ENCODE measurements at regions not wholly inside any gene's neighbourhood (a gene's known extent, or its start where the extent isn't known, plus 50 kb on each side); places are given as distances from the start of the nearest gene placed in this dataset.
A peak's percentile ranks its signal among the peaks of the same experiment; 100 is the strongest.
"Not testable (repeated sequence)": the region's sequence is repeated elsewhere in the genome, so short reads cannot be mapped to it uniquely, and the experiment has no call there.

DNA sequence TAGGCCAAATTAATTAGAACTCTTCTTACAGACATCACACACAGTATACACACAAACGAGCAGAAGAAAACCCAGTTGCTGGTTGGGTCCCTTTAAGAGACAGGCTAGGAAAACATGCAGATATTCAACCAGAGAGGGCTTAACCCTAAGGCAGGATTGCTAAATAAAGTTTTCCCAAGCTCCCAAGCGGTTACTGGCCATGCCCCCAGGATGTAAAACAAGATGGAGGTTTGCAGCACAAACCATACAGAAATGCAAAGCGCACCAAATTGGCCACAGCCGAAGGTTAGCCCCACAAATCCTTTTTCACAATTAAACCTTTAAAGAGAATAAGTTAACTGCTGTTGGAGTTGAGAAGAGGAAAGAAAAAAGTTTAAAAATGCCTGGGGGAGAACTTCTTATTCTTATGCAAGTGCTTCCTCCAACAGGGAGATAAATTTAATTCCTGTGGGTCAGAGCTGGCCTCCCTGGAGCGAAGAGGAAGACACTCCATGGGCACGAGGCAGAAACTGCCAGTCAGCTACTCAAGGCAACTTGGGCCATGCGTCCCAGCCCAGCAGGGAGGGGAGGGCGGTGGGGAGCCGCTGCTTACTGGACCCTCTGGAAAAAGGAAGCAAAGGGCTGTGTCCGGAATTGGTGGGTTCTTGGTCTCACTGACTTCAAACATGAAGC, 167.6 kb upstream of the ARSJ start:
- ChIA-PET POLR2A (no interaction called here), CTCF (interaction anchor here (1.1 kb wide), 1 partner anchor 752 kb away, joined by 3 read pairs; no protein-coding TSS in a partner anchor)
- no peaks in the 10 kb centered on the region for H3K36me3 Mint-ChIP-seq (ENCODE audit: low read depth)
- no peaks in the 10 kb centered on the region for H3K9me3 Mint-ChIP-seq (ENCODE audit: insufficient read depth)
- peak overlapping the region; percentile 58 for H3K4me3 Mint-ChIP-seq
- DNase-seq (no peak), ATAC-seq (peak; percentile 74)
- peak overlapping the region; percentile 88 for H3K27ac Mint-ChIP-seq
- peaks cover 4% of the 10 kb centered on the region for H3K27me3 Mint-ChIP-seq (ENCODE audit: low read depth)
- peaks cover 14% of the 10 kb centered on the region for H3K4me1 Mint-ChIP-seq (ENCODE audit: low read depth)

DNA sequence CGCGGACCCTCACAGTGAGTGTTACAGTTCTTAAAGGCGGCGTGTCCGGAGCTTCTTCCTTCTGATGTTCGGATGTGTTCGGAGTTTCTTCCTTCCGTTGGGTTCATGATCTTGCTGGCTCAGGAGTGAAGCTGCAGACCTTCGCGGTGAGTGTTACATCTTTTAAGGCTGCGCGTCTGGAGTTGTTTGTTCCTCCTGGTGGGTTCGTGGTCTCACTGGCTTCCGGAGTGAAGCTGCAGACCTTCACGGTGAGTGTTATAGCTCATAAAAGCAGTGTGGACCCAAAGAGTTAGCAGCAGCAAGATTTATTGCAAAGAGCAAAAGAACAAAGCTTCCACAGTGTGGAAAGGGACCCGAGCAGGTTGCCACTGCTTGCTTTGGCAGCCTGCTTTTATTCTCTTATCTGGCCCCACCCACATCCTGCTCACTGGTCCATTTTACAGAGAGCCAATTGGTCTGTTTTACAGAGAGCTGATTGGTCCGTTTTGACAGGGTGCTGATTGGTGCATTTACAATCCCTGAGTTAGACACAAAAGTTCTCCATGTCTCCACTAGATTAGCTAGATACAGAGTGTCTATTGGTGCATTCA, 168.3 kb upstream of the ARSJ start:
- POLR2A ChIA-PET = not testable (repeated sequence)

DNA sequence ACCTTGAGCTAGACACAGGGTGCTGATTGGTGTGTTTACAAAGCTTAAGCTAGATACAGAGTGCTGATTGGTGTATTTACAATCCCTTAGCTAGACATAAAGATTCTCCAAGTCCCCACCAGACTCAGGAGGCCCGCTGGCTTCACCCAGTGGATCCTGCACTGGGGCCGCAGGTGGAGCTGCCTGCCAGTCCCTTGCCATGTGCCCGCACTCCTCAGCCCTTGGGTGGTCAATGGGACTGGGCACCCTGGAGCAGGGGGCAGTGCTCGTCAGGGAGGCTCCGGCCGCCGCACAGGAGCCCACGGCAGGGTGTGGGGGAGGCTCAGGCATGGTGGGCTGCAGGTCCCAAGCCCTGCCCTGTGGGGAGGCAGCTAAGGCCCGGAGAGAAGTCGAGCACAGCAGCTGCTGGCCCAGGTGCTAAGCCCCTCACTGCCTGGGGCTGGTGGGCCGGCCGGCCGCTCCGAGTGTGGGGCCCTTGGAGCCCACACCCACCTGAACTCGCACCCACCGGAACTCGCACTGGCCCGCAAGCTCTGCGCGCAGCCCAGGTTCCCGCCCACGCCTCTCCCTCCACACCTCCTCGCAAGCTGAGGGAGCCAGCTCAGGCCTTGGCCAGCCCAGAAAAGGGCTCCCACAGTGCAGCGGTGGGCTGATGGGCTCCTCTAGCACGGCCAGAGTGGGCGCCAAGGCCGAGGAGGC, 169.1 kb upstream of the ARSJ start:
- H3K4me3 Mint-ChIP-seq; H3K36me3 Mint-ChIP-seq (ENCODE audit: low read depth); ATAC-seq; DNase-seq; H3K9me3 Mint-ChIP-seq (ENCODE audit: insufficient read depth); POLR2A ChIA-PET; CTCF ChIA-PET; H3K27me3 Mint-ChIP-seq (ENCODE audit: low read depth): not testable (repeated sequence)
- peaks cover 14% of the 10 kb centered on the region for H3K4me1 Mint-ChIP-seq (ENCODE audit: low read depth)
- H3K27ac Mint-ChIP-seq = peak overlapping the region; percentile 88

More for the DNA sequence above, 168.3 kb upstream of the ARSJ start:
- peak overlapping the region; percentile 58 for H3K4me3 Mint-ChIP-seq
- DNase-seq = peak; percentile 61
- H3K36me3 Mint-ChIP-seq (ENCODE audit: low read depth); H3K9me3 Mint-ChIP-seq (ENCODE audit: insufficient read depth); CTCF ChIA-PET; H3K27me3 Mint-ChIP-seq (ENCODE audit: low read depth): not testable (repeated sequence)
- peaks cover 14% of the 10 kb centered on the region for H3K4me1 Mint-ChIP-seq (ENCODE audit: low read depth)
- H3K27ac Mint-ChIP-seq = peak overlapping the region; percentile 88
- peak; percentile 27 for ATAC-seq

DNA sequence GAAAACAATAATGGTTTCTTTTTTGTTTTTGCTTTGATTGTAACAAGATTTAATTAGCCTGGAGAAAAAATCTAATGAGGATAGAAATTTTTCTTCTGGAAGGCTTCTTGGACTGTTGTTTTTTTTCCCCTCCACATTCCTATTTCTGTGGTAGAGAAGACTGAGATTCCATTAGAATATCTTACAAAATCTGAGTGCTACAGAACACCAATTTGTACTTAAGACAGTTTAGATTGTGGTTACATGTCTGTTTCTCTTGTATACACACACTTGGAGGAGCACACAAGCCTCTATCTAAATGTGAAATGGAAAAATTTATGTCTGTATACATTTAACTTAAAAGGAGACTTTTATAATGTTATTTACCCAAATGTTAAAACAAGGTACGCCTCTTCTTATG, 176.9 kb upstream of the ARSJ start:
- Mint-ChIP-seq H3K36me3 (ENCODE audit: low read depth) (no peaks in the 10 kb centered on the region), H3K9me3 (ENCODE audit: insufficient read depth) (no peaks in the 10 kb centered on the region), H3K4me3 (no peak overlapping the region), H3K27ac (no peak overlapping the region), H3K4me1 (ENCODE audit: low read depth) (no peaks in the 10 kb centered on the region), H3K27me3 (ENCODE audit: low read depth) (no peaks in the 10 kb centered on the region)
- ChIA-PET CTCF (no interaction called here), POLR2A (no interaction called here)
- DNase-seq = no peak
- ATAC-seq = no peak

DNA sequence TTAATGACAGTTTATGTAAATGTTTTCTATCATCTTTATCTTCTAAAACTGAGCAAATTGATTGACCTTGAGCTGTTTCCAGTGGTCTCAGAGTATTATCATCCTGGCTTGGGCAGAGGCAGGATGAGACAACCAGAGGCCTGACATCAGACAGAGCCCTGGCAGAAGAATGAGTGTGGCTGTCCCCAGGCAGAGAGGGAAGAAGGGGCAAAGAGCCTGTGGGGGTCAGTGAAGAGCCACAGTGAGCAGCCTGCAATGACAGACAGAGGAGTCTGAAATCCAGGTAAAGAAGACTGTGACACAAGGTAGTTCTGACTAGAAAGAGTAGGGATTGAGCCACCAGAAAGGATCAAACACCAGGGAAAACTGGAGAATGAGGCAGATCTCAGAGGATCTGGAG, 182.4 kb upstream of the ARSJ start:
- CTCF ChIA-PET = no interaction called here
- H3K27me3 Mint-ChIP-seq (ENCODE audit: low read depth) = no peaks in the 10 kb centered on the region
- no peaks in the 10 kb centered on the region for H3K4me1 Mint-ChIP-seq (ENCODE audit: low read depth)
- no peak for DNase-seq
- ATAC-seq = no peak
- H3K4me3 Mint-ChIP-seq = no peak overlapping the region
- no peak overlapping the region for H3K27ac Mint-ChIP-seq
- POLR2A ChIA-PET = no interaction called here
- no peaks in the 10 kb centered on the region for H3K36me3 Mint-ChIP-seq (ENCODE audit: low read depth)
- H3K9me3 Mint-ChIP-seq (ENCODE audit: insufficient read depth) = no peaks in the 10 kb centered on the region

DNA sequence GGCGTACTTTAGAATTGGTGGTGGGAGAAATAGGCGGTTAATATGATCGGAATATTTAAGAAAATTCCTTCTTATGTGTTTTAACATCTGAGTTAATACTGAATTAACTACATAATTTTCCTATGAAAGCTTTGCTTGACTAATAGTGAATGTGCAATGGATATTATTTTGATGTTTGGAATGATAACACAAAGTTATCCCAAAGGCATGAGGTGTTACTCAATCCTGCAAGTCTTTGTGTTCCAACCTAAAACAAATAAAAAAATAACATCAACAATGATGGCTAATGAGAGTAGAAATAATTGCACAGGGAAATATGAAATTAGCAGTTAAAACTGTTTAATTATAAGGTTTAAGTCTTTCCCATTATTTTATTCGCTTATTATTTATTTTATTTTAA, 183.6 kb upstream of the ARSJ start:
- H3K4me3 Mint-ChIP-seq = no peak overlapping the region
- ChIA-PET CTCF (no interaction called here), POLR2A (no interaction called here)
- ATAC-seq (no peak), DNase-seq (no peak)
- no peak overlapping the region for H3K27ac Mint-ChIP-seq
- H3K9me3 Mint-ChIP-seq (ENCODE audit: insufficient read depth) = no peaks in the 10 kb centered on the region
- no peaks in the 10 kb centered on the region for H3K4me1 Mint-ChIP-seq (ENCODE audit: low read depth)
- H3K27me3 Mint-ChIP-seq (ENCODE audit: low read depth) = no peaks in the 10 kb centered on the region
- no peaks in the 10 kb centered on the region for H3K36me3 Mint-ChIP-seq (ENCODE audit: low read depth)

DNA sequence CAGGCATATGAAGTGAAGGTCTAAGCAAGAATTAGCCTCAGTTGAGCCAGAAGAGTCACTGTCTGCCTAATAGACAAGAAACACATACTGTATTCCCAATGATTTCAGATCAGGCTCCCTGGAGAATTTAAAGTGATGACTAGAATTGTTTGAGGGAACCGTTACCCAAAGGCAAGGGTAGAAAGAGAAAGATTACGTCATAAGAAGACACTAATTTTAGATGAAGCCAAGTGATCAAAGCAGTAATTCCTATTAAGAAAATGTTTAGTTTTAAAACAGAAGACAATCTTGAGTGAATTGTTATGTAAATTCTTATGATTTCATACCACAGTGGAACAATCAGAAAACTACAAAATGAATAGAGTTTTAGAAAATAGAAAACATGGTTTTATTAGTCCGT, 194.5 kb upstream of the ARSJ start:
- ATAC-seq = no peak
- H3K36me3 Mint-ChIP-seq (ENCODE audit: low read depth) = no peaks in the 10 kb centered on the region
- no peaks in the 10 kb centered on the region for H3K4me1 Mint-ChIP-seq (ENCODE audit: low read depth)
- no peak for DNase-seq
- POLR2A ChIA-PET = no interaction called here
- H3K27me3 Mint-ChIP-seq (ENCODE audit: low read depth) = no peaks in the 10 kb centered on the region
- no peaks in the 10 kb centered on the region for H3K9me3 Mint-ChIP-seq (ENCODE audit: insufficient read depth)
- H3K27ac Mint-ChIP-seq = no peak overlapping the region
- H3K4me3 Mint-ChIP-seq = no peak overlapping the region
- CTCF ChIA-PET = no interaction called here

DNA sequence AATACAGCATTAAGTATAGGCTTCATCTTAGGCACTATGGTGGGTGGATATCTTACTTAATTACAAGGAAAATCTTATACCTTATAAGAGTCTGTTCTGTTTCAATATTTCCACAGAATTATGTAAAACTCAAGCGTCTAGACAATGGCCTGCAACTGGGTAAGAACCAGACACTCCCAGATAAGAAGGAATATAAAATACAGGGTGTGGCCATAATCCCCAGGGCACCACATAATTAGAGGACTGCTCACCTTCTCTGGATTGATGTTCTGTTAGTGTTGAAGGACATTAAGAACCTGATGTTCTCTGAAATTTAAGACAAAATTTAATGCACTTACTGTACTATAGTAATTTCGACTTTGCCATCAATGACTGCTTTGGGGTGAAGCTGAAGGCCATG, 198.2 kb upstream of the ARSJ start:
- ATAC-seq (no peak), DNase-seq (no peak)
- no peak overlapping the region for H3K27ac Mint-ChIP-seq
- H3K4me1 Mint-ChIP-seq (ENCODE audit: low read depth) = no peaks in the 10 kb centered on the region
- H3K9me3 Mint-ChIP-seq (ENCODE audit: insufficient read depth) = no peaks in the 10 kb centered on the region
- no peaks in the 10 kb centered on the region for H3K36me3 Mint-ChIP-seq (ENCODE audit: low read depth)
- POLR2A ChIA-PET = no interaction called here
- no peak overlapping the region for H3K4me3 Mint-ChIP-seq
- CTCF ChIA-PET = no interaction called here
- no peaks in the 10 kb centered on the region for H3K27me3 Mint-ChIP-seq (ENCODE audit: low read depth)

DNA sequence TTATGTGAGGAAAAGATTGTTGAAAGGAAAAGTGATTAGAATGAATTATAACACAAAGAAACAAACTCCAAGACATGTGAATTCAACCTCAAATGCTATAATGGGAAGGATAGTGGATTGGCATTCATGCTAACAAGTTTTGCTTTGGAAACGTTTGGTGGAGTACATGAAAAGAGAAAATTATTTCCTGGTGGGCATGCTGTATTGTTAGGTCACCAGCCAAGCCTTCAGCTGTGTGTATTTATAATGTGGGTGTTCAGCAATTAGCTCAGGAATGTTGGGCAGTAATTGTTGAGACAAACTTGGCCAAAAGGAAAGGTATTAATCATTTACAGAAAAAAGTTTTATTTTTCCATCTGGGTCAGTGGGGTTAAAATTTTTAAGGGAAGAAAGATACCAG, 198.9 kb upstream of the ARSJ start:
- H3K4me1 Mint-ChIP-seq (ENCODE audit: low read depth) = no peaks in the 10 kb centered on the region
- H3K9me3 Mint-ChIP-seq (ENCODE audit: insufficient read depth) = no peaks in the 10 kb centered on the region
- ChIA-PET CTCF (no interaction called here), POLR2A (no interaction called here)
- DNase-seq (no peak), ATAC-seq (no peak)
- no peaks in the 10 kb centered on the region for H3K27me3 Mint-ChIP-seq (ENCODE audit: low read depth)
- no peak overlapping the region for H3K27ac Mint-ChIP-seq
- H3K36me3 Mint-ChIP-seq (ENCODE audit: low read depth) = no peaks in the 10 kb centered on the region
- no peak overlapping the region for H3K4me3 Mint-ChIP-seq

DNA sequence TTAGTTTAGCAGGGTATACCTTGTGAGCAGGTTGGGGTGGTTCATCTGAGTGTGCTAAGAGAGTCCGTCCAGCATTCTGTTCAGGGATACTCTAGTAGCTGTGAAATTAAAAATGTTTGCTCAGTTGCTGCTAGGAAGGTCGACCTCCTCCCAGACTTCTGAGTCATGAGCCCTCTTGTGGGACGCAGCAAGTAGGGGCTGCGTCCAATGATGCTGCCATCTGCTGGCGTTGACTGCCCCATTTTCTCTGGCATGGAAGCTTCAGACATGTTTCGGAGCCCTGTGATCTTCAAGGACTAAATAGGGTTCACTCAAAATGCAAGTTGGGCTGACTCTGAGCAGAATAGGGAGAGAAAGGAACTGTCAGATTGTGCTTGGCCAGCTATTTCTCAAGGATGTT, 201.0 kb upstream of the ARSJ start:
- H3K9me3 Mint-ChIP-seq (ENCODE audit: insufficient read depth) = no peaks in the 10 kb centered on the region
- no peak for ATAC-seq
- H3K4me3 Mint-ChIP-seq = no peak overlapping the region
- ChIA-PET CTCF (interaction anchor here (0.9 to 1.1 kb wide), 2 partner anchors 227 to 785 kb away, joined by 3 to 4 read pairs; no protein-coding TSS in a partner anchor), POLR2A (no interaction called here)
- DNase-seq = peak; percentile 29
- H3K36me3 Mint-ChIP-seq (ENCODE audit: low read depth) = no peaks in the 10 kb centered on the region
- H3K4me1 Mint-ChIP-seq (ENCODE audit: low read depth) = no peaks in the 10 kb centered on the region
- H3K27me3 Mint-ChIP-seq (ENCODE audit: low read depth) = no peaks in the 10 kb centered on the region
- H3K27ac Mint-ChIP-seq = no peak overlapping the region

DNA sequence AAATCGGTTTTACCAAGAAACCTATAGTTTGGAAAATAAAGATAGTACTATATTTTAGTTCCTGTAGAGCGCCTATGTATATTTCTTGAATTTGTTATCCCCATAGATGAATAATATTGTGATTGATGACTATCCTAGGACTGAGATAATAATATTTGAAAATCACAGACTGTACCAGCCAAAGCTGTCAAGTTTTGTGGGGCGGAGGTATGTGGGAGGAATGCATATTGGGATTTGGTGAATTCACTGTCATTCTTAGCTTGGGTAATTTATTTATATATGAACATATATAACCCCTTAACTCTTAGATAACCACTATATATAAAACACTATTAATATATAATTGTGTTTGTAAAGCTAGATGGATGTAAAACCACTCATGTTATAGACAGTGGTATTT, 205.5 kb upstream of the ARSJ start:
- DNase-seq (no peak), ATAC-seq (no peak)
- H3K9me3 Mint-ChIP-seq (ENCODE audit: insufficient read depth) = no peaks in the 10 kb centered on the region
- no peaks in the 10 kb centered on the region for H3K4me1 Mint-ChIP-seq (ENCODE audit: low read depth)
- no peak overlapping the region for H3K27ac Mint-ChIP-seq
- H3K27me3 Mint-ChIP-seq (ENCODE audit: low read depth) = peaks cover 2% of the 10 kb centered on the region
- H3K4me3 Mint-ChIP-seq = no peak overlapping the region
- H3K36me3 Mint-ChIP-seq (ENCODE audit: low read depth) = no peaks in the 10 kb centered on the region
- ChIA-PET POLR2A (no interaction called here), CTCF (no interaction called here)

DNA sequence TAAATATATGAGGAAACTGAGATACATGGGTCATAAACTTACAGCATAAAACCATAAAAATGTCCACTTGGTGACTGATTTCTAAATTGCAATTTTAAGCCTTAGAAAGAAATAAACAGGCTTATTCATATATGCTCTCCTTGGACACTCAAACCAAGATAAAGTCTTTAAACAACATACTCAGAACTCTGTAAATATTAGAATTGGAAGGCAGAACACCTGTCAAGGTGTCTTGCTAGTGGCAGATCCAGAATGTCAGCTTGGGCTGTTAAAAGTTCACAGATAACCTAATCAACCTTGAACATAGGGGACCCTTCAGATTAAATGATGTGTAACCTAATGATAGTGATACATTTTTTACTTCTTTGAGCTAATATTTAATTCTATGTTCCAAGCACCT, 208.1 kb upstream of the ARSJ start:
- ChIA-PET POLR2A (no interaction called here), CTCF (no interaction called here)
- H3K9me3 Mint-ChIP-seq (ENCODE audit: insufficient read depth) = no peaks in the 10 kb centered on the region
- ATAC-seq (no peak), DNase-seq (no peak)
- no peak overlapping the region for H3K27ac Mint-ChIP-seq
- no peaks in the 10 kb centered on the region for H3K4me1 Mint-ChIP-seq (ENCODE audit: low read depth)
- no peaks in the 10 kb centered on the region for H3K36me3 Mint-ChIP-seq (ENCODE audit: low read depth)
- H3K27me3 Mint-ChIP-seq (ENCODE audit: low read depth) = peaks cover 4% of the 10 kb centered on the region
- no peak overlapping the region for H3K4me3 Mint-ChIP-seq

Data from activated CD8-positive, alpha-beta T cell treated with anti-CD3 and anti-CD28 coated beads, Interleukin-2, amount 10 ng/mL, durations not matched to agents 7 days and 5 days (primary cell).